BJ (cell line): ENCODE measurements at regions not wholly inside any gene's neighbourhood (a gene's known extent, or its start where the extent isn't known, plus 50 kb on each side); places are given as distances from the start of the nearest gene placed in this dataset.

Experiments
- CTCF ChIA-PET: fragments of 350-600 bp; formaldehyde crosslinking; extraction: SDS; loops from one replicate; lab custom pipeline; 2021; ENCODE audit warnings: antibody characterized with exemption, inconsistent platforms; lab: Yijun Ruan, JAX
- POLR2A ChIA-PET: fragments of 300-600 bp; sonication (Branson Sonifier 250); formaldehyde crosslinking; extraction: SDS; loops from one replicate; lab custom pipeline; 2021; ENCODE audit warnings: antibody characterized with exemption; lab: Charles Lee
- DNase-seq: peaks from one replicate; pipeline ENCODE4 v3.0.0-alpha.2; 2011; ENCODE audit warnings: low read depth
- H3K27me3 ChIP-seq: 2 replicates; pipeline ENCODE4 v1.6.0; 2011; ENCODE audit warnings: low read length; ENCODE audit not compliant: control insufficient read depth, insufficient read depth
- H3K36me3 ChIP-seq: 2 replicates; pipeline ENCODE4 v1.5.1; 2011; ENCODE audit warnings: low read length; ENCODE audit not compliant: control insufficient read depth, insufficient read depth
- H3K4me3 ChIP-seq: 2 replicates; pipeline ENCODE4 v1.5.1; 2011; ENCODE audit warnings: low read depth, mild to moderate bottlenecking, control low read depth, low read length
- CTCF ChIP-seq: IDR thresholded peaks from 2 replicates; pipeline ENCODE4 v1.5.1; 2011; ENCODE audit warnings: low read depth, mild to moderate bottlenecking, control low read depth, inconsistent platforms, low read length, moderate library complexity; ENCODE audit not compliant: insufficient read depth

- Histone ChIP-seq H3K4me3 (no peak overlapping the region), H3K27me3 (no peaks in the 10 kb centered on the region), H3K36me3 (no peaks in the 10 kb centered on the region)
- TF ChIP-seq CTCF: no peak
- CTCF ChIA-PET: interaction anchor here (0.6 kb wide), 1 partner anchor 10 kb away, joined by 5 read pairs; no protein-coding TSS in a partner anchor
- DNase-seq: no peak
- POLR2A ChIA-PET: no interaction called here
Measured at GRCh38 chr20:52616629-52617028, 355.5 kb upstream of the TSHZ2 start.

GRCh38 chr20:52614051-52614863 is 357.9 kb upstream of the TSHZ2 start:
- TF ChIP-seq CTCF: no peak
- Histone ChIP-seq H3K4me3 (no peak overlapping the region), H3K36me3 (no peaks in the 10 kb centered on the region), H3K27me3 (no peaks in the 10 kb centered on the region)
- ChIA-PET CTCF (no interaction called here), POLR2A (no interaction called here)
- no peak for DNase-seq

- no peak for DNase-seq
- Histone ChIP-seq H3K36me3 (no peaks in the 10 kb centered on the region), H3K4me3 (no peak overlapping the region), H3K27me3 (no peaks in the 10 kb centered on the region)
- CTCF ChIA-PET: no interaction called here
- POLR2A ChIA-PET: no interaction called here
- TF ChIP-seq CTCF: no peak
Measured at GRCh38 chr20:52612046-52612632, 360.0 kb upstream of the TSHZ2 start.

GRCh38 chr20:52610749-52611148 is 361.4 kb upstream of the TSHZ2 start:
- no peak for DNase-seq
- ChIA-PET POLR2A (no interaction called here), CTCF (no interaction called here)
- no peak overlapping the region for H3K4me3 ChIP-seq
- no peak for TF ChIP-seq CTCF
- H3K27me3 ChIP-seq: no peaks in the 10 kb centered on the region
- no peaks in the 10 kb centered on the region for H3K36me3 ChIP-seq

- POLR2A ChIA-PET: no interaction called here
- no peak for DNase-seq
- no peak for TF ChIP-seq CTCF
- Histone ChIP-seq H3K4me3 (no peak overlapping the region), H3K36me3 (no peaks in the 10 kb centered on the region), H3K27me3 (no peaks in the 10 kb centered on the region)
- CTCF ChIA-PET: no interaction called here
Measured at GRCh38 chr20:52601295-52601971, 370.7 kb upstream of the TSHZ2 start.
